A549 (cell line): ENCODE measurements at regions not wholly inside any gene's neighbourhood (a gene's known extent, or its start where the extent isn't known, plus 50 kb on each side); places are given as distances from the start of the nearest gene placed in this dataset.

ENCODE experiments used
- ATAC-seq, 2 experiments: fragments of 200-7000 bp in 1 of 2; fragments of >200 bp in 1 of 2; cut with Nextera tagmentation in 1 of 2; cut with Tn5 transposase in 1 of 2; 3 replicates each; pipeline versions ENCODE4 v1.8.0 to v1.9.1; 2018 to 2020; ENCODE audit warnings: mild to moderate bottlenecking in 1 of 2, moderate library complexity in 1 of 2
- CTCF ChIA-PET: fragments of 300-600 bp; sonication (Branson Sonifier 250); formaldehyde crosslinking; extraction: SDS; loops from one replicate; lab custom pipeline; 2021; ENCODE audit warnings: antibody characterized with exemption, inconsistent platforms; lab: Yijun Ruan, JAX
- POLR2A ChIA-PET: fragments of 350-600 bp; formaldehyde crosslinking; extraction: SDS; loops from one replicate; lab custom pipeline; 2021; ENCODE audit warnings: antibody characterized with exemption, inconsistent platforms; lab: Yijun Ruan, JAX
- DNase-seq, 2 experiments: peaks; one replicate each; pipeline versions ENCODE4 v3.0.0 to v3.0.0-alpha.2; 2011 to 2016; ENCODE audit warnings: low read depth in 1 of 2, low spot score in 1 of 2
- FAIRE-seq: peaks from 2 replicates; lab custom pipeline; 2011; peaks lifted over from hg19 to GRCh38; lab: Jason Lieb, UNC
- H3K27ac ChIP-seq, 2 experiments: fragments of >200 bp; sonication (Bioruptor Twin); formaldehyde crosslinking; 3 replicates each; pipeline ENCODE4 v1.5.1; 2016 to 2017
- H3K4me1 ChIP-seq: fragments of >200 bp; sonication (Bioruptor Twin); formaldehyde crosslinking; 3 replicates; pipeline ENCODE4 v1.6.1; 2016
- H3K4me2 ChIP-seq: fragments of >200 bp; sonication (Bioruptor Twin); formaldehyde crosslinking; 3 replicates; pipeline ENCODE4 v1.6.1; 2016
- H3K4me3 ChIP-seq: fragments of >200 bp; sonication (Bioruptor Twin); formaldehyde crosslinking; 3 replicates; pipeline ENCODE4 v1.5.1; 2016
- H3K9me3 ChIP-seq: fragments of >200 bp; sonication (Bioruptor Twin); formaldehyde crosslinking; 3 replicates; pipeline ENCODE4 v1.6.1; 2016
- BHLHE40 ChIP-seq: IDR thresholded peaks from 2 replicates; pipeline ENCODE4 v1.6.1; 2012; ENCODE audit warnings: low read depth, low read length, inconsistent platforms
- CBX8 ChIP-seq: fragments of 200-600 bp; sonication (generic); IDR thresholded peaks from 2 replicates; pipeline ENCODE4 v1.6.1; 2016
- CHD2 ChIP-seq: fragments of 150-350 bp; IDR thresholded peaks from 2 replicates; pipeline ENCODE4 v1.6.1; 2014; ENCODE audit warnings: low read length; ENCODE audit not compliant: partially characterized antibody
- CHD4 ChIP-seq: fragments of 200-600 bp; sonication (generic); IDR thresholded peaks from 2 replicates; pipeline ENCODE4 v1.6.1; 2016; ENCODE audit warnings: antibody characterized with exemption, mild to moderate bottlenecking, borderline replicate concordance
- CTCF ChIP-seq: fragments of >200 bp; sonication (Bioruptor Twin); formaldehyde crosslinking; IDR thresholded peaks from 3 replicates; pipeline ENCODE4 v1.5.1; 2016
- E2F6 ChIP-seq: IDR thresholded peaks from 2 replicates; pipeline ENCODE4 v1.6.1; 2012; ENCODE audit warnings: low read depth, borderline replicate concordance
- EHMT2 ChIP-seq: fragments of 200-600 bp; sonication (generic); IDR thresholded peaks from 2 replicates; pipeline ENCODE4 v1.6.1; 2016; ENCODE audit warnings: antibody characterized with exemption, low read depth, mild to moderate bottlenecking, moderate library complexity
- EP300 ChIP-seq, 2 experiments: fragments of >200 bp; sonication (Bioruptor Twin); formaldehyde crosslinking; IDR thresholded peaks; 2 replicates in 1 of 2; 3 replicates in 1 of 2; pipeline ENCODE4 v1.6.1; 2016 to 2017
- FOXS1 ChIP-seq: fragments of 250-450 bp; sonication (Bioruptor Pico); IDR thresholded peaks from 2 replicates; pipeline ENCODE4 v1.5.0; 2020; ENCODE audit warnings: mild to moderate bottlenecking, moderate library complexity
- HMGXB4 ChIP-seq: fragments of 250-450 bp; sonication (Bioruptor Pico); IDR thresholded peaks from 2 replicates; pipeline ENCODE4 v1.5.0; 2021; ENCODE audit warnings: mild to moderate bottlenecking, moderate library complexity, borderline replicate concordance
- HOXA7 ChIP-seq: fragments of 250-450 bp; sonication (Bioruptor Pico); IDR thresholded peaks from 2 replicates; pipeline ENCODE4 v1.5.0; 2020; ENCODE audit warnings: mild to moderate bottlenecking, moderate library complexity
- HOXB5 ChIP-seq: fragments of 250-450 bp; sonication (Bioruptor Pico); IDR thresholded peaks from 2 replicates; pipeline ENCODE4 v1.5.0; 2020; ENCODE audit warnings: mild to moderate bottlenecking, moderate library complexity
- JUNB ChIP-seq: fragments of >200 bp; sonication (Bioruptor Twin); formaldehyde crosslinking; IDR thresholded peaks from 2 replicates; pipeline ENCODE4 v1.6.1; 2016
- KDM1A ChIP-seq: fragments of 200-600 bp; sonication (generic); IDR thresholded peaks from 2 replicates; pipeline ENCODE4 v1.6.1; 2016; ENCODE audit warnings: low read depth, mild to moderate bottlenecking
- MAFK ChIP-seq: fragments of 450-650 bp; IDR thresholded peaks from 2 replicates; pipeline ENCODE4 v1.6.1; 2014; ENCODE audit not compliant: partially characterized antibody
- MAX ChIP-seq: IDR thresholded peaks from 2 replicates; pipeline ENCODE4 v1.6.1; 2012
- NPAS2 ChIP-seq: fragments of 250-450 bp; sonication (Bioruptor Pico); IDR thresholded peaks from 2 replicates; pipeline ENCODE4 v1.8.0; 2022; ENCODE audit warnings: mild to moderate bottlenecking, moderate library complexity, borderline replicate concordance
- POLR2A ChIP-seq: IDR thresholded peaks from 2 replicates; pipeline ENCODE4 v1.6.1; 2012; ENCODE audit warnings: mild to moderate bottlenecking, low read length
- RAD21 ChIP-seq, 2 experiments: fragments of >200 bp in 1 of 2; sonication (Bioruptor Twin) in 1 of 2; formaldehyde crosslinking in 1 of 2; IDR thresholded peaks in 1 of 2; conservative IDR thresholded peaks in 1 of 2; 2 replicates in 1 of 2; 3 replicates in 1 of 2; pipeline ENCODE4 v1.6.1; 2012 to 2018; ENCODE audit warnings: inconsistent platforms in 1 of 2
- SMC3 ChIP-seq: fragments of >200 bp; sonication (Bioruptor Twin); formaldehyde crosslinking; IDR thresholded peaks from 3 replicates; pipeline ENCODE4 v1.6.1; 2018; ENCODE audit warnings: inconsistent platforms
- TFCP2L1 ChIP-seq: fragments of 250-450 bp; sonication (Bioruptor Pico); IDR thresholded peaks from 2 replicates; pipeline ENCODE4 v1.5.0; 2021; ENCODE audit warnings: mild to moderate bottlenecking
- USF2 ChIP-seq: fragments of 450-650 bp; IDR thresholded peaks from 2 replicates; pipeline ENCODE4 v1.6.1; 2014; ENCODE audit warnings: antibody characterized with exemption
- ZC3H11A ChIP-seq: fragments of 450-650 bp; IDR thresholded peaks from 2 replicates; pipeline ENCODE4 v1.6.1; 2014; ENCODE audit warnings: antibody characterized with exemption, mild to moderate bottlenecking
- ZNF302 ChIP-seq: fragments of 250-450 bp; sonication (Bioruptor Pico); IDR thresholded peaks from 2 replicates; pipeline ENCODE4 v1.9.0; 2021; ENCODE audit warnings: inconsistent platforms, mild to moderate bottlenecking, moderate library complexity
- WGBS: methylation state at CpG from one replicate; pipeline ENCODE4 v1.1.6; 2017; ENCODE audit errors: missing lambda C conversion rate; 5-methylcytosine and 5-hydroxymethylcytosine counted together

- no peak overlapping the region for H3K4me3 ChIP-seq
- no peaks in the 10 kb centered on the region for H3K9me3 ChIP-seq
- 87% methylated on average over 3 of the region's 3 CpGs for WGBS
- FAIRE-seq (no peak), DNase-seq (no peak), ATAC-seq (no peak)
- CTCF ChIA-PET = interaction anchor here (0.6 to 2.4 kb wide), 12 partner anchors 8 to 543 kb away, joined by 3 to 9 read pairs (median 4); no protein-coding TSS in a partner anchor
- TF ChIP-seq JUNB (no peak), FOXS1 (CRISPR knock-in tag) (no peak)
- POLR2A ChIA-PET = no interaction called here
- H3K27ac ChIP-seq = 0 out of 6 replicates have a peak overlapping the region, but pooled peaks of 1 of the 2 experiments have one; percentile 26
- H3K4me1 ChIP-seq = 0 out of 3 replicates have a peak, but pooled peaks cover 7% of the 10 kb centered on the region
- no peak overlapping the region for H3K4me2 ChIP-seq
These were observed 569.5 kb upstream of the WWC1 start for GRCh38 chr5:167721926-167722440.

DNA sequence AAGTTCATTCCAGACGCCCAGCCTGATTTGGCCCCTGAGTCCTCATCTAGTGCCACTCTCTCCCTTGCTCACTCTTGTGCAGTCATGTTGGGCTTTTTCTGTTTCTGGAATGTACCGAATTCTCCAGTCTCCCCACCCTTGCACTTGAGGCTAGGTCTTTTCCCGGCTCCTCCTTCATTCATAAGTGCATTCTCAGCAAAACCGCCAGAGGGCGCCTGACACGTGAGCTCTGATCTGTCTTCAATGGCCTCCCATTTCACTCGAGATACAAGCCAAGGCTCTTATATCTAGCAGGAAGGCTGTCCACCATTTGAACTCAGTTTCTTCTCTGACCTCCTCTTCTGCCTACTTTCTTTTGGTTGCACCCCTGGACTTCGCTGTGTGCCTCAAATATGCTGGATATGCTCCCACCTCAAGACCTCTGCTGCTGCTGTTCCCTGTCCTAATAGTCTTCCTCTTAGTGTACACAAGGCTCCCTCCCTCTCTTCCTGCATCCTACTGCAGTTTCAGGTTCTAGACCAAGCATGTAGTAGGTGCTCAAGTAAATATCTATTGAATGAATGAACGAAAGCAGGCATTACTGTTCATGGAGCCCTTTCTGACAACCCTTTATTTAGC, 568.1 kb upstream of the WWC1 start:
- ChIA-PET CTCF (interaction anchor here (0.6 to 2.4 kb wide), 18 partner anchors 9 to 495 kb away, joined by 3 to 9 read pairs (median 3); no protein-coding TSS in a partner anchor), POLR2A (interaction anchor here (0.6 kb wide), 1 partner anchor 103 kb away, joined by 6 read pairs; no protein-coding TSS in a partner anchor)
- 11% methylated on average over 9 of the region's 9 CpGs for WGBS
- peak; percentile 80 to 81 for DNase-seq
- Histone ChIP-seq H3K27ac (peak overlapping the region; percentile 7 to 72; a peak in 4 of 6 replicates), H3K4me2 (0 out of 3 replicates have a peak overlapping the region, but pooled peaks have one; percentile 5)
- FAIRE-seq = peak; percentile 84
- TF ChIP-seq EP300 (IDR thresholded peaks at IDR 0.05) = no peak
- TF ChIP-seq MAX = peak; percentile 84
- peak; percentile 54; the same call in 1 of the 2 replicates for TF ChIP-seq E2F6
- TF ChIP-seq RAD21 (conservative IDR thresholded peaks at IDR 0.05 in 1 of 2, IDR thresholded peaks at IDR 0.05 in 1 of 2) = peak; percentile 69 to 74
- 0 out of 2 replicates have a peak, but pooled peaks have one; percentile 12 for TF ChIP-seq USF2
- TF ChIP-seq SMC3 = peak; percentile 87
- peak; percentile 82 for TF ChIP-seq BHLHE40
- TF ChIP-seq POLR2A = no peak
- no peak for TF ChIP-seq ZC3H11A
- peak; percentile 83 for TF ChIP-seq CTCF
- TF ChIP-seq NPAS2 = no peak
- TF ChIP-seq MAFK = peak; percentile 97
- TF ChIP-seq, all 56 proteins: peak for 8
- Histone ChIP-seq H3K4me3 (no peak overlapping the region), H3K9me3 (no peaks in the 10 kb centered on the region), H3K4me1 (0 out of 3 replicates have a peak, but pooled peaks cover 7% of the 10 kb centered on the region)
- peak; percentile 90 to 98 for ATAC-seq

- no peak for FAIRE-seq
- no peaks in the 10 kb centered on the region for H3K9me3 ChIP-seq
- POLR2A ChIA-PET = no interaction called here
- DNase-seq = no peak
- TF ChIP-seq HOXA7 (CRISPR knock-in tag) (no peak), HMGXB4 (CRISPR knock-in tag) (no peak), CBX8 (no peak), TFCP2L1 (CRISPR knock-in tag) (no peak), KDM1A (no peak), ZNF302 (CRISPR knock-in tag) (no peak), EHMT2 (no peak), HOXB5 (CRISPR knock-in tag) (no peak), CHD2 (no peak), CHD4 (no peak)
- WGBS = 66% methylated on average over 2 of the region's 2 CpGs
- CTCF ChIA-PET = interaction anchor here (1.1 kb wide), 2 partner anchors 20 to 494 kb away, joined by 3 to 4 read pairs; no protein-coding TSS in a partner anchor
- H3K4me3 ChIP-seq = no peak overlapping the region
- no peak for ATAC-seq
- H3K4me1 ChIP-seq = peaks cover 16% of the 10 kb centered on the region
- no peak overlapping the region for H3K27ac ChIP-seq
- H3K4me2 ChIP-seq = no peak overlapping the region
These were observed 566.2 kb upstream of the WWC1 start for GRCh38 chr5:167725264-167725663.
